ENCODE measurements at regions not wholly inside any gene's neighbourhood (a gene's known extent, or its start where the extent isn't known, plus 50 kb on each side); places are given as distances from the start of the nearest gene placed in this dataset.

GRCh38 chr9:81477669-81478068 is 211.7 kb downstream of the TLE1 start:
- no peak for TF ChIP-seq CTCF (IDR thresholded peaks at IDR 0.05)
- no peak for TF ChIP-seq POLR2AphosphoS5 (IDR thresholded peaks at IDR 0.05)
- TF ChIP-seq POLR2A (IDR thresholded peaks at IDR 0.05) = no peak
- no peak for TF ChIP-seq EP300 (IDR thresholded peaks at IDR 0.05; ENCODE audit: low read depth)

All from transverse colon (tissue), 4 donors.